Thyroid gland (tissue), 4 donors: ENCODE measurements at regions not wholly inside any gene's neighbourhood (a gene's known extent, or its start where the extent isn't known, plus 50 kb on each side); places are given as distances from the start of the nearest gene placed in this dataset.

Experiments used
- POLR2A ChIP-seq, 2 donors: fragments of 450-650 bp; IDR thresholded peaks; one replicate each; pipeline ENCODE4 v1.6.1; 2017; ENCODE audit warnings: antibody characterized with exemption in 2 of 2, mild to moderate bottlenecking in 2 of 2, moderate library complexity in 1 of 2
- TF ChIP-seq, protein P1 (sequence below), 6 experiments: fragments of 200-600 bp in 3 of 6; fragments of 450-650 bp in 3 of 6; sonication (generic) in 3 of 6; IDR thresholded peaks; one replicate each; pipeline ENCODE4 v1.5.1; 2016 to 2019; ENCODE audit warnings: antibody characterized with exemption in 6 of 6, mild to moderate bottlenecking in 2 of 6, inconsistent platforms in 1 of 6, moderate library complexity in 1 of 6

DNA sequence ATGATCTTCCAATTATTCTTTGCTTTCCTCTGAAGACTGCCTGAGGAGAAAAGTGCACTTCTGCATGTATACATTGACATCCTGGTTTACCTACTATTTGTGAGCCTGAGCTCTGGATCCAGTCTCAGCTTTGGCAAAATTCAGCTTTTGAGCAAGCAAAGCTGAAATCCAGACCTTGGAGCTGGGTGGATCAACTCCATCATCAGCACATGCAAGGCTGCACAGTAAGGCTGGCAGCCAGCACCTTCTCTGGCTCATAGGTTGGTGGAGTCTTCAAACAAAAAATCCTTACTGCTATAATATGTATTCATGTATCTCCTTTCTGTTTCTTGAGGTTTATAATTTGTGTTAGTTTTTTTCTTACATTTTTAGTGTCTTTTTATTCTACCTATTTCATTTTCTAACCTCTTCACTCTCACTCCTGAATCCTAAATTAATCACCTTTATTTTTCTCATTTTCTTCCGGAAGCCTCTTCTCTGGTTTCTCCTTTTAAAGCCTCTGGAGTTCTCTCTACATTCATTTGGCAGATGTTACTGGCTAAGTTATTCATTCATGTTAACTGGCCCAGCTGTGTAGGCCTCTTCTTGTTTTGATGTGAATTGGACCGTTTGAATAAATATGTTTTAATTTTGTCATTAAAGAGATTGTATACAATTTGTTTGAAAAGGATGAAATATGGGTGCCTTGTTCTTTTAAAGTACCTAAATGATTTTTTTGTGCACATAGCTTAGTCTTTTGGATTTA, 224.8 kb downstream of the DACT1 start:
- TF ChIP-seq, protein P1, sequence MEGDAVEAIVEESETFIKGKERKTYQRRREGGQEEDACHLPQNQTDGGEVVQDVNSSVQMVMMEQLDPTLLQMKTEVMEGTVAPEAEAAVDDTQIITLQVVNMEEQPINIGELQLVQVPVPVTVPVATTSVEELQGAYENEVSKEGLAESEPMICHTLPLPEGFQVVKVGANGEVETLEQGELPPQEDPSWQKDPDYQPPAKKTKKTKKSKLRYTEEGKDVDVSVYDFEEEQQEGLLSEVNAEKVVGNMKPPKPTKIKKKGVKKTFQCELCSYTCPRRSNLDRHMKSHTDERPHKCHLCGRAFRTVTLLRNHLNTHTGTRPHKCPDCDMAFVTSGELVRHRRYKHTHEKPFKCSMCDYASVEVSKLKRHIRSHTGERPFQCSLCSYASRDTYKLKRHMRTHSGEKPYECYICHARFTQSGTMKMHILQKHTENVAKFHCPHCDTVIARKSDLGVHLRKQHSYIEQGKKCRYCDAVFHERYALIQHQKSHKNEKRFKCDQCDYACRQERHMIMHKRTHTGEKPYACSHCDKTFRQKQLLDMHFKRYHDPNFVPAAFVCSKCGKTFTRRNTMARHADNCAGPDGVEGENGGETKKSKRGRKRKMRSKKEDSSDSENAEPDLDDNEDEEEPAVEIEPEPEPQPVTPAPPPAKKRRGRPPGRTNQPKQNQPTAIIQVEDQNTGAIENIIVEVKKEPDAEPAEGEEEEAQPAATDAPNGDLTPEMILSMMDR (IDR thresholded peaks at IDR 0.05) = no peak
- TF ChIP-seq POLR2A (IDR thresholded peaks at IDR 0.05) = no peak
